Caco-2 (cell line): ENCODE measurements at regions not wholly inside any gene's neighbourhood (a gene's known extent, or its start where the extent isn't known, plus 50 kb on each side); places are given as distances from the start of the nearest gene placed in this dataset.

Experiments
- BruUV-seq: library from RNA; stranded (reverse); fragments of 400-500 nt; replicated peaks from 2 replicates; lab custom pipeline; 2021; lab: Mats Ljungman, UMichigan
- CTCF ChIA-PET: fragments of 300-600 bp; sonication (Branson Sonifier 250); formaldehyde crosslinking; loops from one replicate; lab custom pipeline; 2022; ENCODE audit warnings: antibody characterized with exemption; lab: Charles Lee
- POLR2A ChIA-PET: fragments of 300-600 bp; sonication (Branson Sonifier 250); formaldehyde crosslinking; loops from one replicate; lab custom pipeline; 2022; ENCODE audit warnings: antibody characterized with exemption; lab: Charles Lee
- DNase-seq, 2 experiments: peaks; one replicate each; pipeline versions ENCODE4 v3.0.0 to v3.0.0-alpha.2; 2020 to 2022
- H3K27me3 ChIP-seq: replicated peaks from 2 replicates; pipeline ENCODE4 v1.6.0; 2011; ENCODE audit warnings: low read length; ENCODE audit not compliant: control insufficient read depth, insufficient read depth
- H3K36me3 ChIP-seq: 2 replicates; pipeline ENCODE4 v1.5.1; 2011; ENCODE audit warnings: low read length; ENCODE audit not compliant: control insufficient read depth, insufficient read depth
- H3K4me1 ChIP-seq: fragments of 250-450 bp; sonication (Bioruptor Pico); 2 replicates; pipeline ENCODE4 v1.5.1; 2020; ENCODE audit warnings: mild to moderate bottlenecking
- H3K4me3 ChIP-seq: 2 replicates; pipeline ENCODE4 v1.5.1; 2011; ENCODE audit warnings: low read depth, mild to moderate bottlenecking, control low read depth, low read length
- H3K9me3 ChIP-seq: fragments of 250-450 bp; sonication (Bioruptor Pico); 2 replicates; pipeline ENCODE4 v1.5.1; 2020; ENCODE audit warnings: mild to moderate bottlenecking, moderate library complexity
- H3K27ac Mint-ChIP-seq: one replicate; pipeline ENCODE4 v1.8.0; 2022; ENCODE audit warnings: mixed read lengths; ENCODE audit not compliant: unreplicated experiment
- H3K27me3 Mint-ChIP-seq: one replicate; pipeline ENCODE4 v1.8.0; 2022; ENCODE audit warnings: mixed read lengths; ENCODE audit not compliant: insufficient read depth, unreplicated experiment
- H3K36me3 Mint-ChIP-seq: one replicate; pipeline ENCODE4 v1.8.0; 2022; ENCODE audit warnings: mild to moderate bottlenecking, mixed read lengths; ENCODE audit not compliant: insufficient read depth, unreplicated experiment
- H3K4me1 Mint-ChIP-seq: one replicate; pipeline ENCODE4 v1.8.0; 2022; ENCODE audit warnings: low read depth, mixed read lengths; ENCODE audit not compliant: unreplicated experiment
- H3K4me3 Mint-ChIP-seq: one replicate; pipeline ENCODE4 v1.8.0; 2022; ENCODE audit warnings: mild to moderate bottlenecking, moderate library complexity, mixed read lengths; ENCODE audit not compliant: unreplicated experiment
- H3K9me3 Mint-ChIP-seq: one replicate; pipeline ENCODE4 v1.8.0; 2022; ENCODE audit warnings: mixed read lengths; ENCODE audit not compliant: unreplicated experiment
- CTCF ChIP-seq, 2 experiments: fragments of 200-600 bp in 1 of 2; IDR thresholded peaks; 1 replicate in 1 of 2; 2 replicates in 1 of 2; pipeline versions ENCODE4 v1.5.1 to v1.8.0; 2011 to 2022; ENCODE audit warnings: antibody characterized with exemption in 1 of 2, control low read depth in 1 of 2, inconsistent platforms in 1 of 2, low read depth in 1 of 2, low read length in 1 of 2, mild to moderate bottlenecking in 1 of 2, moderate library complexity in 1 of 2; ENCODE audit not compliant: insufficient read depth in 1 of 2, severe bottlenecking in 1 of 2, unreplicated experiment in 1 of 2
- intact Hi-C: fragments of 100-400 bp; cut with micrococcal nuclease; formaldehyde crosslinking; loops from one replicate; pipeline ENCODE4 v1.10.0; 2022; ENCODE audit not compliant: unreplicated experiment

GRCh38 chr2:187003611-187004010 lies 154.6 kb upstream of the ZSWIM2 start:
- DNase-seq: no peak
- Mint-ChIP-seq H3K27ac (no peak overlapping the region), H3K9me3 (no peaks in the 10 kb centered on the region), H3K27me3 (no peaks in the 10 kb centered on the region), H3K36me3 (no peaks in the 10 kb centered on the region), H3K4me1 (no peaks in the 10 kb centered on the region), H3K4me3 (no peak overlapping the region)
- no TSS peak for BruUV-seq
- POLR2A ChIA-PET: no interaction called here
- CTCF ChIA-PET: no interaction called here
- H3K27me3 ChIP-seq: no peaks in the 10 kb centered on the region
- no peak overlapping the region for H3K4me3 ChIP-seq
- intact Hi-C loops: no loop called here
- H3K4me1 ChIP-seq: no peaks in the 10 kb centered on the region
- no peak for TF ChIP-seq CTCF (IDR thresholded peaks at IDR 0.05; ENCODE audit: insufficient read depth in 1 of 2, low read depth in 1 of 2, low read length in 1 of 2, severe bottlenecking in 1 of 2, unreplicated experiment in 1 of 2)
- H3K9me3 ChIP-seq: no peaks in the 10 kb centered on the region
- H3K36me3 ChIP-seq: no peaks in the 10 kb centered on the region

- H3K4me1 ChIP-seq: no peaks in the 10 kb centered on the region
- no peak overlapping the region for H3K4me3 Mint-ChIP-seq
- TF ChIP-seq CTCF (IDR thresholded peaks at IDR 0.05; ENCODE audit: insufficient read depth in 1 of 2, low read depth in 1 of 2, low read length in 1 of 2, severe bottlenecking in 1 of 2, unreplicated experiment in 1 of 2): no peak
- H3K9me3 Mint-ChIP-seq: no peaks in the 10 kb centered on the region
- no peak overlapping the region for H3K27ac Mint-ChIP-seq
- no peak overlapping the region for H3K4me3 ChIP-seq
- no peaks in the 10 kb centered on the region for H3K9me3 ChIP-seq
- ChIA-PET CTCF (no interaction called here), POLR2A (no interaction called here)
- no peaks in the 10 kb centered on the region for H3K36me3 ChIP-seq
- intact Hi-C loops: no loop called here
- DNase-seq: no peak
- H3K4me1 Mint-ChIP-seq: no peaks in the 10 kb centered on the region
- no peaks in the 10 kb centered on the region for H3K36me3 Mint-ChIP-seq
- no peaks in the 10 kb centered on the region for H3K27me3 ChIP-seq
- no peaks in the 10 kb centered on the region for H3K27me3 Mint-ChIP-seq
- no TSS peak for BruUV-seq
These were observed 154.1 kb upstream of the ZSWIM2 start for GRCh38 chr2:187003038-187003554.

GRCh38 chr2:187002242-187002641 lies 153.3 kb upstream of the ZSWIM2 start:
- Mint-ChIP-seq H3K36me3 (no peaks in the 10 kb centered on the region), H3K4me3 (no peak overlapping the region), H3K27ac (no peak overlapping the region), H3K9me3 (no peaks in the 10 kb centered on the region), H3K4me1 (no peaks in the 10 kb centered on the region), H3K27me3 (peaks cover 2% of the 10 kb centered on the region)
- Histone ChIP-seq H3K4me1 (no peaks in the 10 kb centered on the region), H3K27me3 (no peaks in the 10 kb centered on the region), H3K4me3 (no peak overlapping the region), H3K9me3 (no peaks in the 10 kb centered on the region), H3K36me3 (no peaks in the 10 kb centered on the region)
- intact Hi-C loops: no loop called here
- ChIA-PET CTCF (no interaction called here), POLR2A (no interaction called here)
- DNase-seq: no peak
- TF ChIP-seq CTCF (IDR thresholded peaks at IDR 0.05; ENCODE audit: insufficient read depth in 1 of 2, low read depth in 1 of 2, low read length in 1 of 2, severe bottlenecking in 1 of 2, unreplicated experiment in 1 of 2): no peak
- BruUV-seq: no TSS peak
